HL-60 (cell line): ENCODE measurements at regions not wholly inside any gene's neighbourhood (a gene's known extent, or its start where the extent isn't known, plus 50 kb on each side); places are given as distances from the start of the nearest gene placed in this dataset.

Experiments
- GABPA ChIP-seq: IDR thresholded peaks from 2 replicates; pipeline ENCODE4 v1.6.1; 2012; ENCODE audit warnings: low read depth
- POLR2AphosphoS5 ChIP-seq: IDR thresholded peaks from 2 replicates; pipeline ENCODE4 v1.6.1; 2012; ENCODE audit warnings: low read depth
- SPI1 ChIP-seq: IDR thresholded peaks from 2 replicates; pipeline ENCODE4 v1.6.1; 2012; ENCODE audit warnings: low read depth, mild to moderate bottlenecking, borderline replicate concordance
- TF ChIP-seq, protein P1 (sequence below): IDR thresholded peaks from one replicate; pipeline ENCODE4 v1.5.1; 2011; ENCODE audit warnings: low read length, control low read depth, inconsistent platforms; ENCODE audit not compliant: insufficient read depth
- TF ChIP-seq, protein P2 (sequence below): IDR thresholded peaks from 2 replicates; pipeline ENCODE4 v1.6.1; 2012; ENCODE audit warnings: low read depth; ENCODE audit not compliant: insufficient replicate concordance

DNA sequence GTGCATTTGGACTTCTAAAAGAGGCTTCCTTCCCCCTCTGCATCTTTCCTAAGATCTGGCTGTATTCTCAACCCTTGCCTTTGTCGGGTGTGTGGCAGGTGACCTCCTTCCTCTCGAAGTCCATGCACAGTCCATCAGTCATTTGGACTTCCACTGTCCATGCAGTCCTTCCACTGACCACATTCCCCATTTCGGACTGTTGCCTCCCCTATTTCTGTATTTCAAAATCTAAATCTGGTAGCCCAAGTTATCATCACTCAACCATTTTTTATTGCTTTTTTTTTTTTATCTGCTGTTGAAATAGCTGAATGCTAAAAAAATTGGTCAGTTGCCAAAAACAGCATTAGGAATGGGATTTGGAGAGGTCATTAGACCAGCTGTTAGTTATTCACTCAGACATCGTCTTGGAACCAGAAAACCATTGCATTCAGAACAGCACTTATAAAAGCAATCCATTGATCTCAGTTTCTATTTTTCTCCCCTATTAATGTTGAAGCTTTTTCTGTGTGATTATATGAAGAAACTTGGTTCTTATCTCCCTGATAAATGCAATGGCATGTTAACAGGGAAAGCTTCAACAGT, 575.6 kb downstream of the KIF20B start:
- TF ChIP-seq, protein P1, sequence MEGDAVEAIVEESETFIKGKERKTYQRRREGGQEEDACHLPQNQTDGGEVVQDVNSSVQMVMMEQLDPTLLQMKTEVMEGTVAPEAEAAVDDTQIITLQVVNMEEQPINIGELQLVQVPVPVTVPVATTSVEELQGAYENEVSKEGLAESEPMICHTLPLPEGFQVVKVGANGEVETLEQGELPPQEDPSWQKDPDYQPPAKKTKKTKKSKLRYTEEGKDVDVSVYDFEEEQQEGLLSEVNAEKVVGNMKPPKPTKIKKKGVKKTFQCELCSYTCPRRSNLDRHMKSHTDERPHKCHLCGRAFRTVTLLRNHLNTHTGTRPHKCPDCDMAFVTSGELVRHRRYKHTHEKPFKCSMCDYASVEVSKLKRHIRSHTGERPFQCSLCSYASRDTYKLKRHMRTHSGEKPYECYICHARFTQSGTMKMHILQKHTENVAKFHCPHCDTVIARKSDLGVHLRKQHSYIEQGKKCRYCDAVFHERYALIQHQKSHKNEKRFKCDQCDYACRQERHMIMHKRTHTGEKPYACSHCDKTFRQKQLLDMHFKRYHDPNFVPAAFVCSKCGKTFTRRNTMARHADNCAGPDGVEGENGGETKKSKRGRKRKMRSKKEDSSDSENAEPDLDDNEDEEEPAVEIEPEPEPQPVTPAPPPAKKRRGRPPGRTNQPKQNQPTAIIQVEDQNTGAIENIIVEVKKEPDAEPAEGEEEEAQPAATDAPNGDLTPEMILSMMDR: no peak
- TF ChIP-seq GABPA (no peak), POLR2AphosphoS5 (no peak), SPI1 (no peak)
- TF ChIP-seq, protein P2, sequence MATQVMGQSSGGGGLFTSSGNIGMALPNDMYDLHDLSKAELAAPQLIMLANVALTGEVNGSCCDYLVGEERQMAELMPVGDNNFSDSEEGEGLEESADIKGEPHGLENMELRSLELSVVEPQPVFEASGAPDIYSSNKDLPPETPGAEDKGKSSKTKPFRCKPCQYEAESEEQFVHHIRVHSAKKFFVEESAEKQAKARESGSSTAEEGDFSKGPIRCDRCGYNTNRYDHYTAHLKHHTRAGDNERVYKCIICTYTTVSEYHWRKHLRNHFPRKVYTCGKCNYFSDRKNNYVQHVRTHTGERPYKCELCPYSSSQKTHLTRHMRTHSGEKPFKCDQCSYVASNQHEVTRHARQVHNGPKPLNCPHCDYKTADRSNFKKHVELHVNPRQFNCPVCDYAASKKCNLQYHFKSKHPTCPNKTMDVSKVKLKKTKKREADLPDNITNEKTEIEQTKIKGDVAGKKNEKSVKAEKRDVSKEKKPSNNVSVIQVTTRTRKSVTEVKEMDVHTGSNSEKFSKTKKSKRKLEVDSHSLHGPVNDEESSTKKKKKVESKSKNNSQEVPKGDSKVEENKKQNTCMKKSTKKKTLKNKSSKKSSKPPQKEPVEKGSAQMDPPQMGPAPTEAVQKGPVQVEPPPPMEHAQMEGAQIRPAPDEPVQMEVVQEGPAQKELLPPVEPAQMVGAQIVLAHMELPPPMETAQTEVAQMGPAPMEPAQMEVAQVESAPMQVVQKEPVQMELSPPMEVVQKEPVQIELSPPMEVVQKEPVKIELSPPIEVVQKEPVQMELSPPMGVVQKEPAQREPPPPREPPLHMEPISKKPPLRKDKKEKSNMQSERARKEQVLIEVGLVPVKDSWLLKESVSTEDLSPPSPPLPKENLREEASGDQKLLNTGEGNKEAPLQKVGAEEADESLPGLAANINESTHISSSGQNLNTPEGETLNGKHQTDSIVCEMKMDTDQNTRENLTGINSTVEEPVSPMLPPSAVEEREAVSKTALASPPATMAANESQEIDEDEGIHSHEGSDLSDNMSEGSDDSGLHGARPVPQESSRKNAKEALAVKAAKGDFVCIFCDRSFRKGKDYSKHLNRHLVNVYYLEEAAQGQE: no peak
